Upper lobe of right lung (tissue), 1 donor: ENCODE measurements at regions not wholly inside any gene's neighbourhood (a gene's known extent, or its start where the extent isn't known, plus 50 kb on each side); places are given as distances from the start of the nearest gene placed in this dataset.
A peak's percentile ranks its signal among the peaks of the same experiment; 100 is the strongest.

Experiments
- ATAC-seq: fragments of 200-7000 bp; cut with Tn5 transposase; one replicate; pipeline ENCODE4 v1.9.1; 2020; ENCODE audit warnings: mild to moderate bottlenecking, moderate library complexity
- DNase-seq: peaks from one replicate; pipeline ENCODE4 v3.0.0-alpha.2; 2020
- H3K27ac ChIP-seq: fragments of 200-600 bp; one replicate; pipeline ENCODE4 v1.8.0; 2022
- H3K27me3 ChIP-seq: fragments of 200-600 bp; one replicate; pipeline ENCODE4 v1.8.0; 2022; ENCODE audit warnings: mild to moderate bottlenecking
- H3K36me3 ChIP-seq: fragments of 200-600 bp; one replicate; pipeline ENCODE4 v1.8.0; 2022
- H3K4me1 ChIP-seq: fragments of 200-600 bp; one replicate; pipeline ENCODE4 v1.8.0; 2022
- H3K4me3 ChIP-seq: fragments of 200-600 bp; one replicate; pipeline ENCODE4 v1.8.0; 2022; ENCODE audit warnings: mild to moderate bottlenecking
- H3K9me3 ChIP-seq: fragments of 200-600 bp; one replicate; pipeline ENCODE4 v1.8.0; 2022
- CTCF ChIP-seq: fragments of 200-600 bp; IDR thresholded peaks from one replicate; pipeline ENCODE4 v1.8.0; 2022; ENCODE audit warnings: antibody characterized with exemption
- intact Hi-C: fragments of 100-400 bp; cut with DNase I; formaldehyde crosslinking; loops from one replicate; pipeline ENCODE4 v1.11.0; 2022
- donor health status: DM: no; HTN: yes; CAD: no; lungs with severe emphysema.

DNA sequence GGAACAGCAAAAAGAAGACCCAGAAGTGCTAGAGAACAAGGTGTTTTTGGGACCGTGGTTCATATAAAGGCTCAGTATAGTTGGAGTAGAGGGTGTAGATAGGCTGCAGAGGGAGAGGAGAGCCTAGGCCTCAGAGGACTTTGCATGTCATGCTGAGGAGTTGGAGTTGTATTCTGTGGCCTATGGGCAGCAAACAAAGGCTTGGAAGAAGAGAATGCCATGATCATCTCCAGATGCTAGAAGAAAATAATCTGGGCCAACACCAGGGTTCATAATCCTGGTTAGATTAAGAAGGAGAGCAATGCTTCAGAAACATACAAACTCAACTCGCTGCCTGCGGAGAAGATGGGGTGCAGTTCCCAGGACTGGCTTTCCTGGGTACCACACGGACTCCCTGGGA lies 262.8 kb upstream of the USP24 start:
- no peaks in the 10 kb centered on the region for H3K36me3 ChIP-seq
- no peaks in the 10 kb centered on the region for H3K4me1 ChIP-seq
- H3K27ac ChIP-seq: no peak overlapping the region
- H3K9me3 ChIP-seq: no peaks in the 10 kb centered on the region
- TF ChIP-seq CTCF: no peak
- intact Hi-C loops: no loop called here
- no peaks in the 10 kb centered on the region for H3K27me3 ChIP-seq
- no peak for DNase-seq
- ATAC-seq: no peak
- no peak overlapping the region for H3K4me3 ChIP-seq

- Histone ChIP-seq H3K9me3 (no peaks in the 10 kb centered on the region), H3K36me3 (no peaks in the 10 kb centered on the region), H3K4me3 (no peak overlapping the region), H3K4me1 (no peaks in the 10 kb centered on the region), H3K27ac (no peak overlapping the region), H3K27me3 (no peaks in the 10 kb centered on the region)
- ATAC-seq: peak; percentile 41
- no peak for DNase-seq
- intact Hi-C loops: no loop called here
- no peak for TF ChIP-seq CTCF
These were observed 261.4 kb upstream of the USP24 start for GRCh38 chr1:55476445-55477015.

DNA sequence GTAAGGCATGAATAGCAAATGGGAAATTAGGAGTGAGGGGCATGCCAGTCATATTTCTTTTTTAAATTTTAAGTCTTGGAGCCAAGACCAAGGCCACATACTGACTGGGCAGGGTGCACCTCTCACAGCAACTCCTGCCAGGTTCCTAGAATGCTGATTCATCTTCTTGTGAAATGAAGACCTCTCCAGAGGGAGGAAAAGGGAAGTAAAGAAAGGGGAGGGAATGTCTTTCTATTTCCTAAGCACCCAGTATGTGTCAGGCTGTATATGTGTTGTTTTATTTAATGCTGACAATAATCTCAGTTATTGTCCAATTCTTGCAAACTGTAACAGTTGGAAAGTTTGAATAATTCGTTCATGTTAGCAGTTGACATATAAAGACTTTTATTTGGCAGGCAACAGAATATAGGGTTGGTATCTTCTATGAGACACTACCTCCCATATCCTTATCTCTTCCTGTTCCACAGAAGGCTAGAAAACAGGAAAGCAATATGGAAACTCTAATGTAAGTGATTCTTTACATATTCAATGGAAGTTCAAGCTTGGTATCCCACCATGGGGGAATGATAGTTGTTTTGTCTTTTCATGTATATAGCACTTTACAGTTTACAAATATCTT lies 259.1 kb upstream of the USP24 start:
- ATAC-seq (peak; percentile 65), DNase-seq (no peak)
- Histone ChIP-seq H3K27me3 (no peaks in the 10 kb centered on the region), H3K9me3 (no peaks in the 10 kb centered on the region), H3K27ac (no peak overlapping the region), H3K4me1 (no peaks in the 10 kb centered on the region), H3K4me3 (no peak overlapping the region), H3K36me3 (no peaks in the 10 kb centered on the region)
- TF ChIP-seq CTCF: no peak
- intact Hi-C loops: no loop called here

- Histone ChIP-seq H3K27me3 (no peaks in the 10 kb centered on the region), H3K4me1 (no peaks in the 10 kb centered on the region), H3K9me3 (no peaks in the 10 kb centered on the region), H3K27ac (no peak overlapping the region), H3K36me3 (no peaks in the 10 kb centered on the region), H3K4me3 (no peak overlapping the region)
- TF ChIP-seq CTCF: no peak
- DNase-seq (no peak), ATAC-seq (no peak)
- intact Hi-C loops: no loop called here
These were observed 258.5 kb upstream of the USP24 start for GRCh38 chr1:55473661-55474060.

DNA sequence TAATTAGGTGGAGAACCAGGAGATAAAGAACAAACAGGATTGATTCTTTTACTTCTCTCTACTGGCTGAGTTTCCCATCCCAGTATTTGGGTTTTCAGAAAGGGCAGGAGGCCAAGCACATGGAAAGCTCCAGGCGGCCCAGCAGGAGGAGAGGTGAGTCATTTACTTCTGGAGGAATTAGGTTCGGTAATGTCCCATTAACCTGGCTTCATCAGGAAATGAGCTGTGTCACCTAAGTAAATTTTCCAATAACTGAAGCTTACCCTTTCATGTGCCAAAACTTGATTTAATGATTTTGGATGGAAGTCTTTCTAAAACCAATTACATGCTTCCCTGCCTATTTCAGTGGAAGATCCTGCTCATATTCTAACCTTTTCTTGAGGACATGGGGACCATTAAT lies 257.6 kb upstream of the USP24 start:
- no peak for TF ChIP-seq CTCF
- Histone ChIP-seq H3K4me1 (no peaks in the 10 kb centered on the region), H3K9me3 (no peaks in the 10 kb centered on the region), H3K36me3 (no peaks in the 10 kb centered on the region), H3K27me3 (no peaks in the 10 kb centered on the region), H3K4me3 (no peak overlapping the region), H3K27ac (no peak overlapping the region)
- DNase-seq: no peak
- intact Hi-C loops: no loop called here
- ATAC-seq: no peak

GRCh38 chr1:55472115-55472514 lies 257.0 kb upstream of the USP24 start:
- intact Hi-C loops: no loop called here
- ATAC-seq: no peak
- H3K4me3 ChIP-seq: no peak overlapping the region
- DNase-seq: no peak
- no peak for TF ChIP-seq CTCF
- no peak overlapping the region for H3K27ac ChIP-seq
- no peaks in the 10 kb centered on the region for H3K27me3 ChIP-seq
- H3K9me3 ChIP-seq: no peaks in the 10 kb centered on the region
- H3K36me3 ChIP-seq: no peaks in the 10 kb centered on the region
- H3K4me1 ChIP-seq: no peaks in the 10 kb centered on the region
